Lung microvascular endothelial cell (primary cell): ENCODE measurements at regions not wholly inside any gene's neighbourhood (a gene's known extent, or its start where the extent isn't known, plus 50 kb on each side); places are given as distances from the start of the nearest gene placed in this dataset.
"Not testable (repeated sequence)": the region's sequence is repeated elsewhere in the genome, so short reads cannot be mapped to it uniquely, and the experiment has no call there.

Source experiments
- DNase-seq, 2 donors: peaks; one replicate each; pipeline versions ENCODE4 v3.0.0 to v3.0.0-alpha.2; 2010; ENCODE audit warnings: low read depth in 2 of 2

GRCh38 chr11:89614428-89614827 is 95.7 kb upstream of the TRIM77 start:
- DNase-seq: peak; percentile 55 to 70

GRCh38 chr11:89615642-89616041 is 94.5 kb upstream of the TRIM77 start:
- DNase-seq: peak in 1 of 2 donors; percentile 37

- DNase-seq: not testable (repeated sequence)
These were observed 93.9 kb upstream of the TRIM77 start for GRCh38 chr11:89616161-89616560.

GRCh38 chr11:89616999-89617602 is 93.0 kb upstream of the TRIM77 start:
- peak; percentile 39 to 45 for DNase-seq

- not testable (repeated sequence) for DNase-seq
These were observed 89.4 kb upstream of the TRIM77 start for GRCh38 chr11:89620721-89621120.

GRCh38 chr11:89625171-89625570 is 84.9 kb upstream of the TRIM77 start:
- DNase-seq: peak in 1 of 2 donors; percentile 20

GRCh38 chr11:89626366-89626765 is 83.7 kb upstream of the TRIM77 start:
- DNase-seq: no peak

- DNase-seq: not testable (repeated sequence)
These were observed 83.2 kb upstream of the TRIM77 start for GRCh38 chr11:89626881-89627280.

GRCh38 chr11:89633135-89633705 is 76.9 kb upstream of the TRIM77 start:
- no peak for DNase-seq

GRCh38 chr11:89640777-89641176 is 69.3 kb upstream of the TRIM77 start:
- not testable (repeated sequence) for DNase-seq

GRCh38 chr11:89648232-89648631 is 61.9 kb upstream of the TRIM77 start:
- not testable (repeated sequence) for DNase-seq

GRCh38 chr11:89648996-89649395 is 61.1 kb upstream of the TRIM77 start:
- not testable (repeated sequence) for DNase-seq

- DNase-seq: not testable (repeated sequence)
These were observed 55.4 kb upstream of the TRIM77 start for GRCh38 chr11:89654669-89655068.

GRCh38 chr11:89658767-89659166 is 51.3 kb upstream of the TRIM77 start:
- not testable (repeated sequence) for DNase-seq

GRCh38 chr11:89659414-89659813 is 50.7 kb upstream of the TRIM77 start:
- not testable (repeated sequence) for DNase-seq

- DNase-seq: no peak
These were observed 49.9 kb upstream of the TRIM77 start for GRCh38 chr11:89660234-89660633.
